Activated CD4-positive, CD25-positive, alpha-beta regulatory T cell treated with anti-CD3 and anti-CD28 coated beads, Interleukin-2, amount 50 U/mL, for 24 hours (primary cell): ENCODE measurements at regions not wholly inside any gene's neighbourhood (a gene's known extent, or its start where the extent isn't known, plus 50 kb on each side); places are given as distances from the start of the nearest gene placed in this dataset.
"Not testable (repeated sequence)": the region's sequence is repeated elsewhere in the genome, so short reads cannot be mapped to it uniquely, and the experiment has no call there.

ENCODE experiments used
- ATAC-seq, 2 donors: fragments of 150-1000 bp; cut with Tn5 transposase; one replicate each; pipeline ENCODE4 v1.10.0; 2021; ENCODE audit warnings: mild to moderate bottlenecking in 1 of 2, moderate library complexity in 1 of 2

DNA sequence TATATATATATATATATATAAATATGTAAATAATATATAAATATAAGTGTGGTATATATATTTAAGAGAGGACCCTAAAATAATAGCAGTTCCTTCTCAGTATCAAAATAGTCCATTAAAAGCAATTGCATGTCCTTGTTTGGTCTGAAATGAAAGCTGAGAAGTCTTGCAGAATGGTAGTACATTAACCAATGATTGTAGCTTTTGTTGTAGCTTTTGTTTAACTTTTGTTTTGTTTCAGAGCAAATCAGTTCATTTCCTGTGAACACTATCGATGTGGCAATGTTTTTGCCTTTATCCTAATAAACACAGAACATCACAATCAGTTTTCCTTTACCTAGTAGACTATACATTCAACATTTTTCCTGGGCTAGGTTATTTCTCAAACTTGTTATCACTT lies 1256.2 kb upstream of the SPRY2 start:
- no peak for ATAC-seq

DNA sequence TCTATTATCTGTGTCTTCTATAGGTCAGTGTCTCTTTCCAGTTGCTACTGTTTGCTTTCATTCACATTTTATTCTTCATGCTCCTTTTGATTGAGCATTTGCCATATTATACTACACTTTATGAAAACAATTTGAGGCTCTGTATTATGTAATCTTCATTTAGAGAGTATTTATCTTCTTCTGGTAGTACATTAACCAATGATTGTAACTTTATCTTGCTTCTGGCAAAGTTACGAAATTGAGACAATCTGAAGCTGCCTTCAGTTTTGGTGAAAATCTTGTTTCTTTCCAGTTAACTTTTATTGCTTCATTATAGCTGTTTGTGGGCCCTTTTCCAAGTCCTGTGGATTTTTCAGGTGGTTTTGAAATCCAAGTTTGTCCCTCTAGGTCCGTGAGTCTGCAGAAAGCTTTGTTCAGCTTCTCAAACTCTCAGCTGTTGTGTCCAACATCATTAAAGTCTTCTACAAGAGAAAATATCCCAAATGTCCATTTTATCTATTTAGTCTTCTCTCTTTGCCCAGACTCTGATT lies 1255.4 kb upstream of the SPRY2 start:
- ATAC-seq: no peak

DNA sequence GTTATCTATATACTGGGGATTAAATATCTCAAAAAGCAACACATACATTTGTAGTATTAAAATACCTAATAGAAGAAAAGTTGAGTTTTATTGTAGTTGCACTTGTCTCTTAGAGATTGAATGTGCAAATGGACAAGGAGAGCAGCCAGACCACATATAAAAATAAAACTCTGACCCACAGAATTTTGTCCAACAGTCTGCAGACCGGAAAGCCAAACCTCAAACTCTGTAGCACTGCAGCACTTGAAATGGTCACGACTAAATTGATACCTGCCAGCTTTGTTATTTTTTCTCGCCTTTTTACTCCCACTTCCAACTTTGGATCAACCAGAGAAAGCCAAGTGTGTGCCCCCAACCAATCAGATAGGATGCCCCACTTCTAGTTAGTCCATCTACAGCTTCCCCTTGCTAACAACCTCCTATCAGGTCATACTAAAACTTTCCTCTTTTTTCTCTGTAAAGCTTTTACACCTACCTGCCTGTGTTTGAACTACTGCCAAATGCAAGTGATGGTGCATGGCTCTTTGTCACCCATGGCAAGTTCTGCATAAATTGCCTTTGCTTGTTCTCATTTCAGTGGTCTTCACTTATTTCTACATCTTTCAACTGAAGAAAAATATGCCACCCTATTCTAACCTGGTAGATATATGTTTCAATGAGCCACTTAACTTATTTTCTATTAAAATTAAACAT lies 1250.7 kb upstream of the SPRY2 start:
- ATAC-seq: no peak

DNA sequence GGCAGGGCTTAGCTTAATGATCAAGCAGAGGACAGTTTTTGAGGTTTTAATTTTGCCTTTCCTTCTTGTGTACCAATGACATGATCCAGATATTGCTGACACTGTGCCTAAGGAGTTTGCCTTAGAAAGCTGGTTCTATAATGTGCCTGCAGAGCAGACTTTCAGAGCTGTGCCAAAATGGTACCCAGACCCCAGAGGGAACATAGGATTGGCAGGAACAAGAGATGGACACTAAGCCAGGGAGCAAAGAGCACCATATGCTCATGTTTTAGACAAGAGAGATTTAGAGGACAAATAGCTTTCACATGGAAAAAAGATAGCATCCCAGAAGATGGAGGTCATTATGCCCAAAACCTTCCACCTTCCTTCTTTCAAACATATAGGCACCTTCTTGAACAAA lies 1241.5 kb upstream of the SPRY2 start:
- ATAC-seq: no peak

DNA sequence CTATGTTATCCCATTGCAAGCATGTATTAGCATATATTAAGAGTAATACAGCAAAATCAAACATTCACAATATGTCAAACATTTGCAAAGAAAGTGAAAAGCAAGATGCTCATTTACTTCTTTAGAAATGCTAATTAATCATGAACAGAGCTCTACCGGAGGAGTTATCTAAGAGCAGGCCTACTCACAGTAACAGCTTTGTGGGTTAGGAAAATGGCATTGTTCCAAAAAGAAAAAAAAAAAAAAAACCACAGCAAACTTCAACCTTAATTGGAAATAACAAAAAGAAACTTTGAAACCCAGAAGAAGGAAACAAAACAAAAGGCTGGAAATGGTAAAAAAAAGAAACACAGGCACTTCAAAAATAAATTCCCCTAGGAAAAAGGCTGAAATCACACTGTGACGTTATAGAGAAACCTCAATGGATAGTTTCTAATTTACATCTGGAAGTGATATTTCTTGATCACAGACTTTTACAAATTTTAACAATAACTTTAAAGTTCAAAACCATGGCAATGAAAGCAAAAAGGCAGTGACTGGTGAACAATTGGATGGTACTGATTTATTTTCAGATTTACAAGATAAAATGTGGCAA lies 1236.8 kb upstream of the SPRY2 start:
- ATAC-seq: no peak

DNA sequence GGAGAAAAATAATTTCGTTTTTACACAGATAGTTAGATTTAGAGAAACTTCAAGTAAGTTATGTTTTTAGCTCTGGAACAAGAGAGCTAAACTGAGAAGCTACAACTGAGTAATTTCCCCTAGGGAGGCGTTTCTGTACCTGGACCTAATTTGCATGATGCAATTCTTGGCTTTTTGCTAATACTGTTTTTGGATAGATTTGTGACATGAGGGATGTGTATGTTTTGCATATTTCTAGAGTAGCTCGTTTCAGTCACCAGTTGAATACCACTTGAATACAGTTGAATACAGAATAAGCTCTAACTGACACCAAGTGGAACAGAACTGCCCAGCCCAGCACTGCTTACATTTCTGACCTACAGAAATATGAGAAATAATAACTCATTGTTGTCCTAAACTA lies 1227.9 kb upstream of the SPRY2 start:
- ATAC-seq: no peak

DNA sequence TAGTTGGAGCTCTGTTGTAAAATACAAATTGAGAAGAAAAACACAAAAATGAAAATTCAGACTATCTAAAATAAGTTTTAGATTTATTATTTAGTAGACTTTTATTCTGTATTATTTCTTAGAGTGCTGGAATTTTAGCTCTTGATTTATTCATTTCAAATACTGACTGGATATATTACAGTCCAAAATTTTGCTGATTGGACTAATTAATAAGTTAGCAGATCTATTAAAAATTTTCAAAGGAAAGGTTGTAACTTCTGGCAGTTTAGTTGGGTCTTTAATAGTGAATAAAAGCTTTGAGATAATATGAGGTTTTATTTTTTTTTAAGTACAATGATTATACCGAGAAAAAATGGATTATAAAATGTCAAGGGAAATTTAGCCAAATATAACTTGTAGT lies 1224.9 kb upstream of the SPRY2 start:
- ATAC-seq: no peak

DNA sequence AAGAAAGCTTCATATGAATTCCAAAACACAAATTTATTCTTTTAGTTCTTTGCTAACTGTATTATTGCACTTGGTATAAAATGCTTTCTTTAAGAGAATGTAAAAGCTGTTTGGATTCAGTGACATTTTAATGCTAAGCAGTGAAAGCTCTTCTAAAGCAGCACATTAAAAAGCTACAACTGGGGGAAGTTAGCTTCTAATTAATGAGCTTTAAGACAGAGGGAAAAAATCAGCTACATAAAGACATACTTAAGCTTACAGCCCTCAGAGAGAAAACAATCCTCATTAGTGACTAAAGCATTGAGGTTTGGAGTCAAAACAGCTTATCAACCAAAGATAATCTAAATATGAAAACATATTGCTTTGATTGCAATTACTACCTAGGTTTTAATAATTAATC lies 1222.2 kb upstream of the SPRY2 start:
- ATAC-seq: no peak

DNA sequence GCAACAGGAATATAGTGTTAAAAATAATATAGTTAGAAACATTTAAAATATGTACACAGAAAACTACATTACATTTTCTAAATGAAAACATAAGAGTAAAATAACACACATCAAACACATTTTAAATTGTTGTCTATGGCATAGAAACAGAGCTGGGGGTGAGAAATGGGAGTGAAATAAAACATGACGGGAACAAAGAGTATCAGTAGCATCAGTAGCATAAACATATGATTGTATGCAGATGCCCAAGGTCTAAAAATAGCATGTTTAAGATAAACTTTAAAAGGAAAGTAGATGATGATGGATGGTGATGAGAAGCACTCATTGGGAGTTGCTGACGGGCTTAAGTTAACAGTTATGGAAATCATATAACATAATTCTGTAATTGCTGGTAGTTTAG lies 1221.7 kb upstream of the SPRY2 start:
- no peak for ATAC-seq

DNA sequence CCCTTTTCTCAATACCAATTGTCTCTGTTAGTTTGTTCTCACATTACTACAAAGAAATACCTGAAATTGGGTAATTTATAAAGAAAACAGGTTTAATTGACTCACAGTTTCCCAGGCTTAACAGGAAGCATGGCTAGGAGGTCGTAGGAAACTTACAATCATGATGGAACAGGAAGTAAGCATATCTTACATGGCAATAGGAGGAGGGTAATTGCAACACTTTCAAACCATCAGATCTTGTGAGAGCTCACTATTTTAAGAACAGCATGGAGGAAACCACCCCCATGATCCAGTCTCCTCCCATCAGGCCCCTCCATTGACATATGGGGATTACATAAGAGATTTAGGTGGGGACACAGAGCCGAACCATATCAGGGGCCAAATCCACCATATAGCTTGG lies 1210.1 kb upstream of the SPRY2 start:
- ATAC-seq: no peak

DNA sequence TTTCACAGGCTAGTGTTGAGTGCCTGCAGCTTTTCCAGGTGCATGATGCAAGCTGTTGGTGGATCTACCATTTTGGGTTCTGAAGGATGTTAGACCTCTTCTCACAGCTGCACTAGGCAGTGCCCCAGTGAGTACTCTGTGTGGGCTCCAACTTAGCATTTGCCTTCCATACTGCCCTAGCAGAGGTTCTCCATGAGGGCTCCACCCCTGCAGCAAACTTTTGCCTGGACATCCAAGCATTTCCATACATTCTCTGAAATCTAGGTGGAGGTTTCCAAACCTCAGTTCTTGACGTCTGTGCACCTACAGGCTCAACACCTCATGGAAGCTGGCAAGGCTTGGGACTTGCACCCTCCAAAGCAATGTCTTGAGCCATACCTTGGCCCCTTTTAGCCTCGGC lies 1205.4 kb upstream of the SPRY2 start:
- not testable (repeated sequence) for ATAC-seq

DNA sequence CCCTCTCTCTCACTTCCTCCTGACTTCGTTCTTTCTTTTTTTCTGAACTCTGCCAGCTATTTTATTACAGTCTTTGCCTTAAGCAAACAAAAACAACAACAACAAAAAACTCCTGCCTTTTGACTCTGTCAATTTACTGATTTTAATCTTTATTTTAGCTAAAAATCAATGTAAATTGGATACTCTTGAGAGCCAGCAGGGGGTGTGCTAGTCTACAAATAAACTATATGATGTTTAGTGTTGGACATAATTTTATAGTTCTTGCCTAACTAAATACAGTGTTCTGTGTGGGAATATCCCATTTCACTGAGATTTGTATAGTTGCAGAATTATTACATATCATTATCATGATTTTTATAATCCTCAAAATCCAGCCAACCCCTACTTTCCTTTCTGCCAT lies 1199.9 kb upstream of the SPRY2 start:
- no peak for ATAC-seq

DNA sequence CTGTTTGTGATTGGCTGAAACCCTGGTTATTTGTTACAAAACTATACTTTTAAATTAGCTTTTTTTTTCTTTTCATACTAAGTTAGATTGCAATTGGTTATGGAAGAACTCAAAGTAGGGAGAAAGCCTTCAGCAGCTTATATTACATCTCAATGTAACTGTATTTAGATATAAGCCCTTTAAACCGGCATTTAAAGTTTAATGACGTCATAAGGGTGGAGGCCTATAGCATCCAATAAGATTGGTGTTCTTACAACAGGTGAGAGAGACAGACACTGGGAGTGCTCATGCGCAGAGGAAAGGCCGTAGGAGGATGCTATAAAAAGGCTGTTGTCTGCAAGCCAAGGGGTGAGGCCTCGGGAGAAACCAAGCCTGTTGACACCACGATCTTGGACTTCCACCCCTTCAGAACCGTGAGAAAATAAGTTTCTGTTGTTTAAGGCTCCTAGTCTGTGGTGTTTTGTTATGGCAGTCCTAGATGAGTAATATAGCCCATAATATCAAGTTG lies 1198.8 kb upstream of the SPRY2 start:
- ATAC-seq: no peak

DNA sequence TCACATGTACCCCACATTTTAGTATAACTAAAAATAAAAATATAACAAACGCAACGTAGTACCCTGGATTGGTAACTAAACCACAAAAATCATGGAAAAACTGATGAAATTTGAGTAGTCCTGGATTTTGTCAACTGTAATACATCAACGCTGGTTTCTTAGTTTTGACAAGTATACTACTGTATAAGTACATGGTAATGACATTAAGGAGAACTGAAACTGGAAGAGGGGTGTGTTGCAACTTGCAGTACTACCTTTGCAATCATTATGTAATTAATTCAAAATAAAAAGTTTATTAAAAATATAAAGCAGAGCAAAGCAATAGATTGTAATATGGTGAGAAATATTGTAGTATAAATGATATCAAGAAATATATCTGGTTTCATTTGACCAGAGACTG lies 1158.0 kb upstream of the SPRY2 start:
- no peak for ATAC-seq

DNA sequence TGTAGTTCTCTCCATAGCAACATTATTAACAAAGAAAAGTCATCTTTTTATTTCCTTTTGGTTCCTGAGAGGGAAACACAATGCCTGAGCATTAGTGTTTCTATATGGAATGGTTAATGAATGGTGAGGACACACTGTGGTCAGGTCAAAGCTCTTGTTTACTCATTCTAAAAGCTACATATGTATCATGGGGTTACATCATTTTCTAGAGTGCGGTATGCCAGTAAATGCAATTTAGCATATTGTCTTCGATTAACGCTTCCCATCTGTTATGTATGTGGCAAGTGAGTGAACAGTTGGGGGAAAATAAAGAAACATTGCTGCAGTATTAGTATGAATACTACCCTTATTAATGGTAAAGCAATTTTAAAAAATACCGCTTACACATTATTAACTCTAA lies 1152.2 kb upstream of the SPRY2 start:
- no peak for ATAC-seq

DNA sequence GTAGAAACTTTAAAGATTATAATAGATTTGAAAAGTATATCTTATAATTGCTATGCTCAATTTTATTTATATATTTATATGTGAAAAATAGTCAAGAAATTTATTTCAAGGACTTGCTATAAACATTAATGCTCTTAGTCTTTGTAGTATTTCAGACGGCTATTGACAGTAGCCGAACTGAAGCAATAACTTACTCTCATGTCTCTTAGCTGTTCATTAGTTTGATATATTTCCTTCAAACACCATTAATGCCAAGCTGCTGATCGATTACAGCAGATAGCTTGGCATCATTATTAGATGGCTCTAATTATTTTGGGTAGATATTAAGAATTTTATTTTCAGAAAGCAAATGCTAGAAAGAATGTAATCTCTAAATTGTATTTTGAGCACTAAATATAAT lies 1151.5 kb upstream of the SPRY2 start:
- no peak for ATAC-seq

DNA sequence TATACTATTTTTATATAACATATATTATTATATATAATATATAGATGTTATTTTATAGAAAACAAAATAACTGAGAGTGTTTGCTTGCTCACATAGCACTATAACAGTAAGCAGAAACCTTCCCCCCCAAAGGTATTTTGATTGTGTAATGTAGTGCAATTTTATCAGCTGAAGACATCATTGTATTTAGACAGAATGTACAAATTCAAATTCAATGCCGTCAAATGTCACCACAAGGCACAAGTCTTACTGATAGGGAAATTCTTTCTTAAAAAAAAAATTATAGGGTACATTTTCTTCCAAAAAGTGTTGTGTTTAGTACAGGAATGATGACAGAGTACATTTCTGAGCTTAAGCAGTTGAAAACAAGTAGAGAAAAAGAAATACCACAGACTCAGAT lies 1147.1 kb upstream of the SPRY2 start:
- no peak for ATAC-seq

DNA sequence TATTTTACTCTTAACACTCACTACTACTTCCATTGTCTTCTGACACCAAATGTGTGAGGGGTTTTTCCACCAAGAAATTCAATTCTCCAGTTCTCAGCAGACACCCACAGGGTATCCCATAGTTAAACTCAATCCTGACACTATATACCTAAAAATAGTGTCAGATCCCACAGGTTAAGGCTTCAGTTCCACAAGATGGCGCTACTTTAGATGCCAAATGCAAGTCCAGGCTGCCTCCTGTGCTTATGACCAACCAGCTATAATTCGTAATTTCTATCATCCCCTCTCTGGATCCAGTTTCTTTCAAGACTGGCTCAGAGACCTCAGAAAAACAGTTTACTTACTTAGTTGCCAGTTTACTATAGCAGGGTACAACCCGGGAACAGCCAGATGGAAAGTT lies 1146.2 kb upstream of the SPRY2 start:
- no peak for ATAC-seq

DNA sequence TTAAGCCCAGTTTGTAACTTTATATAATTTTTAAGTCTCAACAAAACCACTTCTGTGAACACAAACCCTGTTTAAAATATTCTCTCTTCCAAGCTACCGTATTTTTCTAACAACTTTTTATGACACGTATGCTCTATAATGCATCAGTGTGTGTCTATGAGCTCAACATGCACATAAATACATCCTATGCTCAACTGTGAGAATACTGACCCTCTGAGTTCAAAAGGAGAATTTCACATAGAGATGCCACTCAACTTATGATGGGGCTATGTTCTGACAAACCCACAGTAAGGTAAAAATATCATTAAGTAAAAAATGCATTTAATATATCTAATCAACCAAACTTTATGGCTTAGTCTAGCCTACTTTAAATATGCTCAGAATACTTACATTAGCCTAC lies 1139.7 kb upstream of the SPRY2 start:
- ATAC-seq: no peak

DNA sequence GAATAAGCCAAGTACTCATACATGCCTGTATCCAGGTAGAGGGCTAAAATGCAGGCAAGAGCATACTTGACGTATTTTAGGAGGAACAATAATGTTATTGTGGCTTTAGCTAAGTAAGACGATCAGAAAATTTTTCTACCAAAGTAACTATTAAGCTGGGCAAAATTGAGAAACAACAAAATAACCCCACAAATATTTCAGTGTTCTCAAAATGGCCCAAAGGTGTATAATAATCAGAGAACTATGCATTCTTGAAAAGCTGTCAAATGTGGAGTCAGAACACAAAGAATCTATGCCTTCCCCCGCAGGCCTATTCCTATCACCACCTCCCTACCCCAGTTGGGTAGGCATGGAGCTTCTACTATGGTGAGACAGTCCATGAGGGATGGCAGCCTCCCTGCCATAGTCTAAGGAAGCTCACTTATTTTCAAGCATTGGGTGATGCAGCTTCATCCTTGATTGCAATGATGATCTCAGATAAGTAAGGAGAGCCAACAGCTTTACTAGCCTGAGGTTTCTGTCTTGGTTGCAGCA lies 1132.5 kb upstream of the SPRY2 start:
- ATAC-seq: no peak

DNA sequence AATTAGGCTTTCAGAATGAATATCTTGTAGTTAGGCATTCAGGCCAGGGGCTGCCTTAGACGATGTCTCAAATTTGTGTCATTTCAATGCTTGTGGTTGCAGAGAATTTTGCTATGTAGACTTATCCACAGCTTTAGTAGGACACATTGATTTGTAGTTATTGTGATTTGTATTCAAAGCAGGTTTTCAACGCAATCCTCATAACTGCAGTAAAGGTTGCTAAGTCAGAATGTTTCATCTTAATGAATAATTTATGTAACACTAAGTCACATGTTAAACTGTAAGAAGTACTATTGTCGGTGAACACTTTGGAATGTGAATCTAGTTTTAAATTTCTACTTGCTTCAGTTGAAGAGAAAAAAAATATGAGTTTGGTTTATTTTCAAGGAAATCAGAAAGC lies 1117.2 kb upstream of the SPRY2 start:
- ATAC-seq: no peak

DNA sequence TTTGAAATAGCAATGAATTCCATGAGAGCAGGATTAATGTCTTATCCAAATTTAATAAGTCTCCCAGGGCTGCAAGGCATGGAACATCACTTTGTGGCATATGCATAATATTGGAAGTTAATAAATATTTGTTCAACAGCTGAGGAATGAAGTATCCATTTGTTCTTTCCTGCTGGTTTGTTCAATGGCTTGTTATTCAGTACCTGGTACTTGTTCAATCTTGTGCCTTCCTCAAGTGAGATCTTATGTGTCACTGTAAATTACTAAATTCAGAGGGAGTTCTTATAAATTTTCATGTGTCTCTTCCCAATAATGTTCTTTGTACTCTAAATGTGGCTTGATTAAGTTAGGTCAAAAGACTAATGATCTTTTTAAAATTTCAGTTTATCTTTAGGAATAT lies 1105.5 kb upstream of the SPRY2 start:
- ATAC-seq: no peak

DNA sequence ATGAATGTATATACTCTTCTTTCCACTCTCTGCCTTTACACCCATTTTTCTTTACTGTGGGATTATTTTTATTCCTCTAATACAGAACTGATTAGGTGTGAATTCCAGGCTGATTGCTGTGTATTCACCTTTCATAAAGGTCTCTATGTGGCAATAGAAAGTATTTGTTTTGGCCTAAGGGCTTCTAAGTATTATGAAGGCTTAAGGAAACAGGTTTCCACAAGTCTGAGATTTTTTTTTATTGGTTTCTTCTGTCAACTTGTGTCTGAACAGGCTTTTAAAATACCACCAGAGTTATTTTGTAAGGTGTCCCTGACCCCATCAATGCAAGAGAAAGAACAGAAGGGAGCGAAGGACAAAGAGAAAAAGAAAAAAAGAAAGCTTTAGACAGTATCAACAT lies 1102.0 kb upstream of the SPRY2 start:
- ATAC-seq: no peak

DNA sequence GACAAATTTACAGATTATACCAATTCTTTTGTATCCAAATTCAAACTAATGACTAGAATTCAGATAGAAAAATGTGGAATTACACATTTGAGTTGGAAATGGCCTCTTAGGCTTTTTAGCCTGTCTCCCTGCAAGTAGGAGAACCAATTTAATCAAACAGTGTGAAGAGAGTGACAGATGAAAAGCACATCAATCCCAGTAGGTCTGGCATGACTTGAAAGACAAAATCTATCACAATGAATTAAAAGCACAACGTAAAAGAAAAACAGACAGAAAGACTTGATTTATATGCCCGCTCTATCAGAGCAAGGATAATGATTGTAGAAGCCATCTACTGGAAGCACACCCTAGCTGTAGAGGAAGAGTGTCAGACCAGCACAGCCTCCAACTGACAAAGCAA lies 1084.4 kb upstream of the SPRY2 start:
- ATAC-seq: no peak
